ENCODE measurements at regions not wholly inside any gene's neighbourhood (a gene's known extent, or its start where the extent isn't known, plus 50 kb on each side); places are given as distances from the start of the nearest gene placed in this dataset.
"Not testable (repeated sequence)": the region's sequence is repeated elsewhere in the genome, so short reads cannot be mapped to it uniquely, and the experiment has no call there.

GRCh38 chr21:5244376-5244718, 5277.0 kb upstream of the TPTE start:
- FAIRE-seq; H3K27me3 ChIP-seq (ENCODE audit: control insufficient read depth, insufficient read depth, low read length); H3K9me3 ChIP-seq (ENCODE audit: control insufficient read depth in 2 of 3, insufficient read depth in 1 of 3, low read length in 3 of 3); H3K36me3 ChIP-seq (ENCODE audit: control insufficient read depth in 2 of 3, insufficient read depth in 3 of 3, low read length in 3 of 3); intact Hi-C loops (cut with DNase I); H3K4me3 ChIP-seq (ENCODE audit: low read length in 3 of 3); H3K27ac ChIP-seq (ENCODE audit: low read depth in 2 of 2, low read length in 2 of 2); H3K9ac ChIP-seq (ENCODE audit: low read length in 3 of 3); DNase-seq; H3K4me1 ChIP-seq (ENCODE audit: control insufficient read depth in 2 of 3, insufficient read depth in 2 of 3, low read depth in 1 of 3, low read length in 3 of 3): not testable (repeated sequence)

DNA sequence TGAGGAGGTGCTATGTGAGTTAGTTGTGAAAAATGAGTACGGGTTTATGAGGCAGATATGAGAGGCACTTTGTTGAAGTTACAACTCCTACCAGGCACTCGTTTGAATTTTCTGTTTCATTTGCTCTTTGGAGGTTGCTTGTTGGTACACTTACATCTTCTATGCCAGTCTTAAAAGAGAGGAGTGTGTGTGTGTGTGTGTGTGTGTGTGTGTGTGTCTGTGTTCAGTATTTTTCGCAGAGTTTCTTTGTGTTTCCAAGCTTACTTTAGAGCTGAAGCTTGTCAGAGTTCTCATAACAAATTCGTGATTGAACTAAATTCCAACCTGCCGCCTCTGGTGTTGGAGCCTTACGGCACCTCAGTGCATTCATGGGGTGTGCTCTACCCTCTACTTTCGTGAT, 5276.4 kb upstream of the TPTE start:
- H3K4me1 ChIP-seq (ENCODE audit: control insufficient read depth in 2 of 3, insufficient read depth in 2 of 3, low read depth in 1 of 3, low read length in 3 of 3); H3K4me3 ChIP-seq (ENCODE audit: low read length in 3 of 3); FAIRE-seq; H3K27me3 ChIP-seq (ENCODE audit: control insufficient read depth, insufficient read depth, low read length); DNase-seq; intact Hi-C loops (cut with DNase I); H3K9me3 ChIP-seq (ENCODE audit: control insufficient read depth in 2 of 3, insufficient read depth in 1 of 3, low read length in 3 of 3); H3K27ac ChIP-seq (ENCODE audit: low read depth in 2 of 2, low read length in 2 of 2); H3K9ac ChIP-seq (ENCODE audit: low read length in 3 of 3); H3K36me3 ChIP-seq (ENCODE audit: control insufficient read depth in 2 of 3, insufficient read depth in 3 of 3, low read length in 3 of 3): not testable (repeated sequence)

DNA sequence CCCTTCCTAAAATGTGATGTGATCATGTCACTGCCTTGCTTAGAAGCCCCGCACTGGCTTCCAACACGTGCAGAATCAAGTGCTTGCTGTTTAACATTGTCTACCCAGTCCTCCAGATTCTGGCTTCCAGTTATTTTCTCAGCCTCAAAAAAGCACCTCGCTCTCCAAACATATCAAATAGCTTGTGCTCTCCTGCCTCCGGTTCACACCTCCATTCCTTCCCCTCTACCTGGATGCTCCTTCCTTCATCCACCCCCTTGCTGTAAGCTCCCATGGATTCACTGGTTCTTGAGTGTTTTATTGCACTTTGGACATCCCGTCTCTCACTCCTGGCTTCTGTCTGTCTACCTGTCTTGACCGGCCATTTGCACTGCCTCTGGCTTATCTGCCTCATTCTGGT, 5275.0 kb upstream of the TPTE start:
- H3K4me1 ChIP-seq (ENCODE audit: control insufficient read depth in 2 of 3, insufficient read depth in 2 of 3, low read depth in 1 of 3, low read length in 3 of 3); intact Hi-C loops (cut with DNase I); H3K27ac ChIP-seq (ENCODE audit: low read depth in 2 of 2, low read length in 2 of 2); H3K36me3 ChIP-seq (ENCODE audit: control insufficient read depth in 2 of 3, insufficient read depth in 3 of 3, low read length in 3 of 3); H3K9me3 ChIP-seq (ENCODE audit: control insufficient read depth in 2 of 3, insufficient read depth in 1 of 3, low read length in 3 of 3); H3K4me3 ChIP-seq (ENCODE audit: low read length in 3 of 3); H3K9ac ChIP-seq (ENCODE audit: low read length in 3 of 3); H3K27me3 ChIP-seq (ENCODE audit: control insufficient read depth, insufficient read depth, low read length); FAIRE-seq; DNase-seq: not testable (repeated sequence)

GRCh38 chr21:5247399-5247798, 5274.0 kb upstream of the TPTE start:
- H3K4me1 ChIP-seq (ENCODE audit: control insufficient read depth in 2 of 3, insufficient read depth in 2 of 3, low read depth in 1 of 3, low read length in 3 of 3); H3K9ac ChIP-seq (ENCODE audit: low read length in 3 of 3); H3K36me3 ChIP-seq (ENCODE audit: control insufficient read depth in 2 of 3, insufficient read depth in 3 of 3, low read length in 3 of 3); H3K4me3 ChIP-seq (ENCODE audit: low read length in 3 of 3); H3K27me3 ChIP-seq (ENCODE audit: control insufficient read depth, insufficient read depth, low read length); H3K9me3 ChIP-seq (ENCODE audit: control insufficient read depth in 2 of 3, insufficient read depth in 1 of 3, low read length in 3 of 3); FAIRE-seq; DNase-seq; H3K27ac ChIP-seq (ENCODE audit: low read depth in 2 of 2, low read length in 2 of 2); intact Hi-C loops (cut with DNase I): not testable (repeated sequence)

GRCh38 chr21:5250128-5250527, 5271.3 kb upstream of the TPTE start:
- H3K36me3 ChIP-seq (ENCODE audit: control insufficient read depth in 2 of 3, insufficient read depth in 3 of 3, low read length in 3 of 3); DNase-seq; H3K4me1 ChIP-seq (ENCODE audit: control insufficient read depth in 2 of 3, insufficient read depth in 2 of 3, low read depth in 1 of 3, low read length in 3 of 3); H3K4me3 ChIP-seq (ENCODE audit: low read length in 3 of 3); intact Hi-C loops (cut with DNase I); H3K9ac ChIP-seq (ENCODE audit: low read length in 3 of 3); FAIRE-seq; H3K27me3 ChIP-seq (ENCODE audit: control insufficient read depth, insufficient read depth, low read length); H3K9me3 ChIP-seq (ENCODE audit: control insufficient read depth in 2 of 3, insufficient read depth in 1 of 3, low read length in 3 of 3); H3K27ac ChIP-seq (ENCODE audit: low read depth in 2 of 2, low read length in 2 of 2): not testable (repeated sequence)

DNA sequence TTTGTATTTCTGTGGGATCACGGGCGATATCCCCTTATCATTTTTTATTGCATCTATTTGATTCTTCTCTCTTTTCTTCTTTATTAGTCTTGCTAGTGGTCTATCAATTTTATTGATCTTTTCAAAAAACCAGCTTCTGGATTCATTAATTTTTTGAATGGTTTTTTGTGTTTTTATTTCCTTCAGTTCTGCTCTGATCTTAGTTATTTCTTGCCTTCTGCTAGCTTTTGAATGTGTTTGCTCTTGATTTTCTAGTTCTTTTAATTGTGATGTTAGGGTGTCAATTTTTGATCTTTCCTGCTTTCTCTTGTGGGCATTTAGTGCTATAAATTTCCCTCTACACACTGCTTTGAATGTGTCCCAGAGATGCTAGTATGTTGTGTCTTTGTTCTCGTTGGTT, 5270.2 kb upstream of the TPTE start:
- H3K27ac ChIP-seq (ENCODE audit: low read depth in 2 of 2, low read length in 2 of 2); H3K4me3 ChIP-seq (ENCODE audit: low read length in 3 of 3); H3K27me3 ChIP-seq (ENCODE audit: control insufficient read depth, insufficient read depth, low read length); DNase-seq; H3K9me3 ChIP-seq (ENCODE audit: control insufficient read depth in 2 of 3, insufficient read depth in 1 of 3, low read length in 3 of 3); intact Hi-C loops (cut with DNase I); H3K36me3 ChIP-seq (ENCODE audit: control insufficient read depth in 2 of 3, insufficient read depth in 3 of 3, low read length in 3 of 3); FAIRE-seq; H3K9ac ChIP-seq (ENCODE audit: low read length in 3 of 3); H3K4me1 ChIP-seq (ENCODE audit: control insufficient read depth in 2 of 3, insufficient read depth in 2 of 3, low read depth in 1 of 3, low read length in 3 of 3): not testable (repeated sequence)

GRCh38 chr21:5251866-5252265, 5269.5 kb upstream of the TPTE start:
- H3K27me3 ChIP-seq (ENCODE audit: control insufficient read depth, insufficient read depth, low read length); H3K4me3 ChIP-seq (ENCODE audit: low read length in 3 of 3); intact Hi-C loops (cut with DNase I); H3K9ac ChIP-seq (ENCODE audit: low read length in 3 of 3); H3K9me3 ChIP-seq (ENCODE audit: control insufficient read depth in 2 of 3, insufficient read depth in 1 of 3, low read length in 3 of 3); H3K36me3 ChIP-seq (ENCODE audit: control insufficient read depth in 2 of 3, insufficient read depth in 3 of 3, low read length in 3 of 3); H3K4me1 ChIP-seq (ENCODE audit: control insufficient read depth in 2 of 3, insufficient read depth in 2 of 3, low read depth in 1 of 3, low read length in 3 of 3); H3K27ac ChIP-seq (ENCODE audit: low read depth in 2 of 2, low read length in 2 of 2); DNase-seq; FAIRE-seq: not testable (repeated sequence)

Data from kidney (tissue), 10 donors.